NCI-H524 treated with DMSO at 0.1 percent for 48 hours (cell line): ENCODE measurements at regions not wholly inside any gene's neighbourhood (a gene's known extent, or its start where the extent isn't known, plus 50 kb on each side); places are given as distances from the start of the nearest gene placed in this dataset.
"Not testable (repeated sequence)": the region's sequence is repeated elsewhere in the genome, so short reads cannot be mapped to it uniquely, and the experiment has no call there.

Experiments used
- DNase-seq: peaks from one replicate; lab custom pipeline; 2025; lab: John Stamatoyannopoulos, UW

DNA sequence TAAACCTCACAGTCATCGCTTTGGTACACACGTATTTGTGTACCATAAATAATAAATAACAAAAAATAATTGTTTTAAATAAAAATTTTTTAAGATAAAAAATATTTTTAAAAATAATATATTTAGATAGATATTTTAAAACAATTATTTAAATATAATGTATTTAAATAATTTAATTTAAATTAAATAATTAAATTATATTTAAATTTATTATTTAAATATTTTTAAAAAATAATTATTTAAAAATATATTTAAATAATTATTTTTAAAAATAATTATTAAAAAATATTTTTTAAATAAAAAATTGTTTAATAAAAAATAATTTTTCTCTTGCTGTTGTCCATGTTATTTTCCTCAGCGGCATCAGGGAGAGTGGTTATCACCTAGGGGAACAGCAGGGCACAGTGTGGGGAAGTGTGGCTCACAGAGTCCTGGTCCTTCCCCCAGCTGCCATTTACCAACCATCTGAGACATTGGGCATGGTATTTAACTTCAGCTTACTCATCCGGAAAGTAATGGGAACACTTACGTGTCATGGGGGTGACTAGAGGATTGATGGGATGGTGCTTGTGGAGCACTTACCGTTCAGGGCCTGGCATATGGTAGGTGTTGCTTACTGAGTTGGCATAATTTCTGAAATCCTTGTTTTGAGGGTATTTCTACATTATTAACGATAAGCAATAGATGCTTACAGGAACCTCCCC, 92.9 kb upstream of the TSPAN2 start:
- DNase-seq: peak; percentile 20

DNA sequence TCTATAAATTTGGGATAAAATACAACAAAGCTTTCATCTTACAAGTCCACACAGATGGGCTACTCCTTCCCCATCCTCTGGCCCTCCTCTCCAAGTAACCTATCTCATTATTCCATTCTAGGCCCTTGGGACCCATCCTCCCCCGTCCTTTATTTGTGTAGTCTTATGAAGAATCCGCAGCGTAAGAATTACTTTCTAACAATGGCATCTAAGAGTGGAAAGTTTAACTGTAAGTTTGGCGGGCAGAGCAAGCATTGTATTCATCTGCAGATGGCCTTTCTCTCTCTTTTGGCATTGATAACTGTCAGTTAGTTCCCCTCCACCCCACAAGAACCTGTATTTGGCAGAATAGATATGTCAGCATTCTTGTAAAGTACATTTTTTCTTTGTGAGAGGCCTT, 91.9 kb upstream of the TSPAN2 start:
- DNase-seq: no peak

DNA sequence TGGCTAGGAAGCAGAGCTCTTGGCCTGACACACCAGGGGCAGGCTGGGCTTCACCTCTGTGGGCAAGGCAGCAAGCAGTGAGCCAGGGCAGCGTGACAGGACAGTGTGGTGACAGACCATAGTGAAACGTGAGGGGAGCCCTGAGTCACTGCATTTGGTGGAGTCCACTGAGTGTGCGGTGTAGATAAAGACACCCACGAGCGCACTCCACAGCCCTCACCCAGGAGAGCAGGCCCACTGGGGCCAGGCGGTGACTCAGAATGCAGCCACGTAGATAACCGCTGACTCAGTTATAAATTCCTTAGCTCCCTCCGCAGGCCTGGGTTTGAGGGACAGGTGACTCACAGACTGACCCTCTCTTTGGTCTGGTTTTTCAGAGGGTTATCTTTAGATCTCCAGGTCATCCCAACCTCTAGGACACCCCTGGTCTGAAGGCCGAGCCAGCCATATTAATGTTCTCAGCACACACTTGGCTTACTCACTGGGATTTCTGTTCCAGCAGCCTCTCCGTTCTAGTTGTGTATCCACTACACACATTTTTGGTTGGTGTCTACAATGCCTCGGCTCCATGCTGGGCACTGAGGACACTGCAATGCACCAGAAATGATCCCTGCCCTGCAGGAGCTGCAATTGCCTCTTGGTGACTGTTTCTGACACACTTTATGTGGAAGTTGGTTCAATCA, 90.2 kb upstream of the TSPAN2 start:
- DNase-seq: no peak

- DNase-seq: no peak
Measured at GRCh38 chr1:115176189-115176588, 86.9 kb upstream of the TSPAN2 start.

GRCh38 chr1:115175596-115175995, 86.3 kb upstream of the TSPAN2 start:
- DNase-seq: no peak

DNA sequence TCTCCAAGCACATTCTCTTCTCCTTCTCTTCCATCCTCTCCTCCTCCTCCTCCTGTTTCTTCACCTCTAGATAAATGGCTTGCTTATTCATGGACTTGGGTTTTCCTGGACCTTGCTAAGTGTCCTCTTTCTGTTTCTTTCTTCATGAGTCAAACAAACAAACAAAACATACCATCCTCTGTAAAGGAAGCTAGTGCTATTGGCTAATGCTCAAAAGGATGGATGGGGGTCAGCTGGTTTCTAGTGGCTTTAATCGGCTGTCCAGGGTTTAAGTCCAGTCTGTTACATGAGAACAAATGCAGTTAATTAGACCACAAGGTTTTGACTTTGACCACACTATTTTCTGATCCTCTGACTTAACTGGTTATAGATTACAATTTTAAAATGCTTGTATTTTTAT, 83.8 kb upstream of the TSPAN2 start:
- DNase-seq: no peak

- no peak for DNase-seq
Measured at GRCh38 chr1:115172270-115172669, 83.0 kb upstream of the TSPAN2 start.

DNA sequence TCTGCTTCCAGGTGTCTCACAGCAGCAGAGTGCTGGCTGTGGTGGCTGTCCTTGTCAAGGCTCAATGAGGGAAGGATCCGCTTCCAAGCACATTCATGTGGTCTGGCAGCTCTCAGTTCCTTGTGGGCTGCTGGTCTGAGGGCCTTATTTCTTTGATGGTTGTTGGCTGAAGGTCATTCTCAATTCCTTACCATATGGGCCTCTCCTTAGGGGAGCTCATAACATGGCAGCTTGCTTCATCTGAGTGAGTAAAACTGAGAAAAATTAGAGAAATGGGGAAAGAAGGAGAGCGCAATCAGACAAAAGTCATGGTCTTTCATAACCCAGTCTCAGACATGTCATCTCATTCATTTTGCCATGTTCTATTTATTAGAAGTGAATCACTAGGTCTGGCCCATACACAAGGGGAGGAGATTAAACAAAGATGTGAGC, 81.7 kb upstream of the TSPAN2 start:
- DNase-seq: no peak

- DNase-seq: no peak
Measured at GRCh38 chr1:115170377-115170776, 81.1 kb upstream of the TSPAN2 start.

GRCh38 chr1:115168026-115168425, 78.7 kb upstream of the TSPAN2 start:
- no peak for DNase-seq

DNA sequence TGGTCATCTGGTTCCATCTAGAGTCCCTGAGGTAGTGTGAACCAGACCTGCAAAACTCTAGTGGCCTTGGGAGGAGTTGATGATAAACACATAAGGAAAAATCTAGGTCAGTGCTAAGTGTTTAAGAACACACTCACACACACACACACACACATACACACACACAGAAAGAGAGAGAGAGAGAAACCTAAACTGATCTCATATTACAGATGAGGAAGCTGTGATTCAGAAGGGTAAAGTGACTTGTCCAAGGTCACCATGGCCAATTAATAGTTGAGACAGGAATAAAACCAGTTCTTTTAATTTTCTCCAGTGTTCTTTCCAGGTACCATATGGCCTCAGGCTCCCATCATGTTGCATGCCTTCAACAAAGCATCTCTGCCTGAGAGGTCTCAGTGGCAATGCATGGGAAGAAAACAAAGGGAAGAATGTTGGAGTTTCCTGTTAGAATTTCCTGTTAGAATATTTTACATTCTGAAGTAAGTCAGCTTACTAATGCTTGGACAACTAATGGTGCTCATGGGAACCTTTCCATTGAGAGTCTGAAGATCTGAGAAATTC, 77.3 kb upstream of the TSPAN2 start:
- DNase-seq: no peak

DNA sequence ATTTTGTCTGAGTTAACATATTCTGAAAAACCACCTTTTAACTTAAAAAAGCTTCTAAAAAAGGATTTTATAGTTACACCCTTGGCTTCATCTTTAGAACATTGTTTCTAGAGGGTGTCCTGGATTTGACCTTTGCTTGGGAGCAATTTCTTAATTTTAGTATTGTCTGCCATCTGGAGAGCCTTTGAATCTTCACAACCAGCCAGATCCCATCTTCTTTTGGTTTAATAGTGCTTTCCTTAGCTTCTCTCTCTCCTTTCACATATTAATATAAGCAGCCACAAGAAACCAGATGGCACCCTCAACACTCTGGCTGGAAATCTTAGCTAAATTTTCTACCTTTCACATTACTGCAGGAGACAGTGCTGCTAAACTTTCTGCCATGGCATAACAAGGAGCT, 76.5 kb upstream of the TSPAN2 start:
- no peak for DNase-seq

DNA sequence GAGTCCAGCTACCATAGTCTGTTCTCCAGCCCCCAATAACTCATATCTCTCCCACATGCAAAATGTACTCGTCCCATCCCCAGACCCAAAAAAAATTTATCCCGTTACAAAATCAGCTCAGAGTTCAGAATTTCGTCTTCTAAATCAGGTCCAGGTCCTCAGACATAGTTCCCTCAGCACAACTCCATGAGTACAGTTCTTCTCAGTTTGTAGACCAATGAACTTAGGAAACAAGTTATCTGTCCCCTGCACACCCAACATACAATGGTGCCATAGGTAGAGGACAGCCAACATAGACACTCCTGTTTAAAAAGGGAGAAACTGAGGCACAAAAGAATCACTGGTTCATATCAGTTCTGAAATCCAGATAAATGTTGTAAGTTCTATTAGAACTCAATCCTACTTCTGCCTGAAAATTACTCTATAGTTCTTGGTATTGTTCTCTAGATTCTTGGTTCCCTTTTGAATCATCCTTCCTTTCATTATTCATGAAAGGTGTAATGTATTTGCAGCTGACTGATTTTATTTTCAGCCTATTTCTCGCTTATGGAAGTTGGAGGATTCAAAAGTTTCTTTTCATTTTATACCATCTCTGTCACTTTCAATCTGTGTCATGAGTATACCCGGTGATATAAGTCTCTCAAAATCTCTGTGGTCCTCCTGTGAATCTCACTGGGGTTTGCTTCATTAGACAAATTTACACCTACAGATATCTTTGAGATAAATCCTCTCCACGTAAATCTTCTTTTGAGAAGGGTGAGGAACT, 75.8 kb upstream of the TSPAN2 start:
- no peak for DNase-seq

- no peak for DNase-seq
Measured at GRCh38 chr1:115164484-115164883, 75.2 kb upstream of the TSPAN2 start.

DNA sequence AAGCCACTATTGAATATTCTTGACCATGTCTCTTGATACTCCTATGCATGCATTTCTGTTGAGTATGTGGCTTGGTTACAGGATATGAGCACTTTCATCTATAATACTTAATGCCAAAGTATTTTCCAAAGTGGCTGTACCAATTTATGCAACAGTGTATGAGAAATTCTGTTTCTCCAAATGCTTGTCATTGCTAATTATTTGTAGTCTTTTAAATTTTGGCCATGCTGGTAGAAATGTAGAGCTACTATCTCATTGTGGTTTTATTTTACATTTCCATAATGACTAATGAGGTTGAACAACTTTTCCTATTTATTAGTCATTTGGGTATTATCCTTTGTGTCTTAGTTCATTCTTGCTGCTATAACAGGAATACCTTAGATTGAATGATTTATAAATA, 71.4 kb upstream of the TSPAN2 start:
- no peak for DNase-seq

DNA sequence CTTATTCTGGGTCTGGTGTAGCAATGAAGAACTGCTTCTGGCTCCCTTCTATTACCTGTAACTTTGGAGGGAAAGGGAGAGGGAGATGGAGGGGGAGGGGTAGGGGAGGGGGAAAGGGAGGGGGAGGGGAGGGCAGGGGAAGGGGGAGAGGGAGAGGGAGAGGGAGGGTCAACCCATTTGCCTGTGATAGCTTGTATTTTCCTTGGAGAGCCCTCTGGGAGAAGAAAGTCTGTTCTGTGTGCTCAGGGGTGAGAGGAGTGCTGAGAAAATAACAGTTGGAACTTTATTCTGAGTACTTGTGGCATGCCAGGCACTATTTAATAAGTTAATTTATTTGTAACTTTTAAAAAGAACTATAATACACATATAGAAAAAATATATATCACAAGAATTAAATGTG, 70.7 kb upstream of the TSPAN2 start:
- no peak for DNase-seq

DNA sequence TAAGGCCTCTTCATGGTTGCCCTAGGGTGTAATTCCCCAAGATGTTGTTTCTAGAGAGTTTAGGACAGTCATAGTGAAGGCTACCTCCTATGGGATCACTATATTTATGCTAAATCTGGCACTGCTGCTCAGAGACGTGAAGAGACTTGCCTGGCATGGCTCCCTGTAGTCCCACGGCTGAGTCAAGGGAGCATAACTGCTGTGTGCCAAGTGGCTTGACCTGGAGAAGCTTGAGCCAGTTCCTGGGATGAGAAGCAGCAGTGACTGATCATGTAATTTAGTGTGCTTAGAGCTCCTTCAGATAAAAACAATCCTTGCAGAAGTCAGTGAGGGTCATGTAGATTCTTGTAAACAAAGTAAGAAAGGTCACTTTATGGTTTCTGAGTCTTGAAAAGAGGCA, 68.9 kb upstream of the TSPAN2 start:
- no peak for DNase-seq

GRCh38 chr1:115156826-115157468, 67.6 kb upstream of the TSPAN2 start:
- DNase-seq: no peak

DNA sequence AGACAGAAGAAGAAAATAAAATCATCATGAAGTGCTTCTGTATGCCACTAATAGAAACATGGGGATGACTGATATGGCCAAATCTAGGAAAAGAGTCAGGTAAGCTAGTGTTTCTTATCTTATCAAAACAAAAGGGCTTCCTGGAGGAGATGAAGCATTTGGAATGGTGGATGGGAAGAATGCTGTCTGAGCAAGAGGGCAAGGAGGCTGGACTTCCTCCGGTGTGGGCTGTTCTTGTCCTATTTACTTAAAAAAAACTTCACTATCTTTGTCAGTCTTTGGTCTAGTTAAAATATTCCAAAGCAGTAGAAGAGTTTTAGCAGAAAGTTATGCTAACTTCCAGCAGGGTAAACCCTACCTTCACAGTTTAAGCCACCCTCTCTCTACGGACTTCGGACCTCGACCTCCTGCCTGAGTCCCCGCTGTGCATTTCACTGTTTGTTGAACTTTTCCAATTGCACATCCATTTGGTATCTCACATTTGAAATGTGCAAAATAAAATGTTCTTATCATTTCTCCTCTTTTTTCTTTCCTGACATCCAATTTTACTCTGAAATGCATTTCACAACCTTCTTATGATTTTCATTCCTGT, 64.8 kb upstream of the TSPAN2 start:
- DNase-seq: no peak

DNA sequence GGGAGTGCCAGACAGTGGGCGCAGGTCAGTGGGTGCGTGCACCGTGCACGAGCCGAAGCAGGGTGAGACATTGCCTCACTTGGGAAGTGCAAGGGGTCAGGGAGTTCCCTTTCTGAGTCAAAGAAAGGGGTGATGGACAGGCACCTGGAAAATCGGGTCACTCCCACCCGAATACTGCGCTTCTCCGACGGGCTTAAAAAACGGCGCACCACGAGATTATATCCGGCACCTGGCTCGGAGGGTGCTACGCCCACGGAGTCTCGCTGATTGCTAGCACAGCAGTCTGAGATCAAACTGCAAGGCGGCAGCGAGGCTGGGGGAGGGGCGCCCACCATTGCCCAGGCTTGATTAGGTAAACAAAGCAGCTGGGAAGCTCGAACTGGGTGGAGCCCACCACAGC, 58.6 kb upstream of the TSPAN2 start:
- DNase-seq: not testable (repeated sequence)

GRCh38 chr1:115145226-115145625, 55.9 kb upstream of the TSPAN2 start:
- DNase-seq: no peak

DNA sequence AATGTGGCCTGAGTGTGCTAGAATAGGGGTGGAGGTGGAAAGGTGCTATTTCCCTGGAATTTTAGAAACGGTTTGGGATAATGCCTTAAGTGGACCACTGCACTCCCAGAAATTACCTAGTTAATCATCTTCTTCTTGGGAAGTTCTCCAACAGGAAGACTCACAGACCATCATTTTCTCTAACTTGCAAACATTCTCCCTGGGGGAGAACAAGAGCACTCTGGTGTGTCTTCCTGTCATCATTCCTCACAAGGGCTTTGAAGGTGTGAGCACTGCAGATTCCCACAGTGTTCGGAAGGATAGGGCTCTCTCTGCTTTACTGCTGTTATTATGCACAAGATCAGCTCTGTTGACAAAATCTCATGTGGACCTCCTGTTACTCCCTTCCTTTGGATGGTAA, 54.9 kb upstream of the TSPAN2 start:
- no peak for DNase-seq
